A549 (cell line): ENCODE measurements at regions not wholly inside any gene's neighbourhood (a gene's known extent, or its start where the extent isn't known, plus 50 kb on each side); places are given as distances from the start of the nearest gene placed in this dataset.

Experiments used
- ATAC-seq, 2 experiments: fragments of 200-7000 bp in 1 of 2; fragments of >200 bp in 1 of 2; cut with Nextera tagmentation in 1 of 2; cut with Tn5 transposase in 1 of 2; 3 replicates each; pipeline versions ENCODE4 v1.8.0 to v1.9.1; 2018 to 2020; ENCODE audit warnings: mild to moderate bottlenecking in 1 of 2, moderate library complexity in 1 of 2
- CTCF ChIA-PET: fragments of 300-600 bp; sonication (Branson Sonifier 250); formaldehyde crosslinking; extraction: SDS; loops from one replicate; lab custom pipeline; 2021; ENCODE audit warnings: antibody characterized with exemption, inconsistent platforms; lab: Yijun Ruan, JAX
- POLR2A ChIA-PET: fragments of 350-600 bp; formaldehyde crosslinking; extraction: SDS; loops from one replicate; lab custom pipeline; 2021; ENCODE audit warnings: antibody characterized with exemption, inconsistent platforms; lab: Yijun Ruan, JAX
- DNase-seq, 2 experiments: peaks; one replicate each; pipeline versions ENCODE4 v3.0.0 to v3.0.0-alpha.2; 2011 to 2016; ENCODE audit warnings: low read depth in 1 of 2, low spot score in 1 of 2
- FAIRE-seq: peaks from 2 replicates; lab custom pipeline; 2011; peaks lifted over from hg19 to GRCh38; lab: Jason Lieb, UNC
- H3K27ac ChIP-seq, 2 experiments: fragments of >200 bp; sonication (Bioruptor Twin); formaldehyde crosslinking; 3 replicates each; pipeline ENCODE4 v1.5.1; 2016 to 2017
- H3K4me1 ChIP-seq: fragments of >200 bp; sonication (Bioruptor Twin); formaldehyde crosslinking; 3 replicates; pipeline ENCODE4 v1.6.1; 2016
- H3K4me2 ChIP-seq: fragments of >200 bp; sonication (Bioruptor Twin); formaldehyde crosslinking; 3 replicates; pipeline ENCODE4 v1.6.1; 2016
- H3K4me3 ChIP-seq: fragments of >200 bp; sonication (Bioruptor Twin); formaldehyde crosslinking; 3 replicates; pipeline ENCODE4 v1.5.1; 2016
- H3K9me3 ChIP-seq: fragments of >200 bp; sonication (Bioruptor Twin); formaldehyde crosslinking; 3 replicates; pipeline ENCODE4 v1.6.1; 2016
- CEBPB ChIP-seq, 2 experiments: fragments of >200 bp in 1 of 2; sonication (Bioruptor Twin) in 1 of 2; formaldehyde crosslinking in 1 of 2; IDR thresholded peaks; 2 replicates each; pipeline ENCODE4 v1.6.1; 2012 to 2016
- CHD2 ChIP-seq: fragments of 150-350 bp; IDR thresholded peaks from 2 replicates; pipeline ENCODE4 v1.6.1; 2014; ENCODE audit warnings: low read length; ENCODE audit not compliant: partially characterized antibody
- CHD4 ChIP-seq: fragments of 200-600 bp; sonication (generic); IDR thresholded peaks from 2 replicates; pipeline ENCODE4 v1.6.1; 2016; ENCODE audit warnings: antibody characterized with exemption, mild to moderate bottlenecking, borderline replicate concordance
- EHMT2 ChIP-seq: fragments of 200-600 bp; sonication (generic); IDR thresholded peaks from 2 replicates; pipeline ENCODE4 v1.6.1; 2016; ENCODE audit warnings: antibody characterized with exemption, low read depth, mild to moderate bottlenecking, moderate library complexity
- EP300 ChIP-seq, 2 experiments: fragments of >200 bp; sonication (Bioruptor Twin); formaldehyde crosslinking; IDR thresholded peaks; 2 replicates in 1 of 2; 3 replicates in 1 of 2; pipeline ENCODE4 v1.6.1; 2016 to 2017
- ESRRA ChIP-seq: fragments of 150-350 bp; IDR thresholded peaks from 2 replicates; pipeline ENCODE4 v1.6.1; 2014; ENCODE audit warnings: mild to moderate bottlenecking, low read length, borderline replicate concordance
- FOSL2 ChIP-seq, 2 experiments: fragments of 450-650 bp in 1 of 2; fragments of >200 bp in 1 of 2; sonication (Bioruptor Twin) in 1 of 2; formaldehyde crosslinking; IDR thresholded peaks; 2 replicates each; pipeline versions ENCODE4 v1.5.0 to v1.6.1; 2016 to 2020; ENCODE audit warnings: mild to moderate bottlenecking in 1 of 2, moderate library complexity in 1 of 2
- FOXS1 ChIP-seq: fragments of 250-450 bp; sonication (Bioruptor Pico); IDR thresholded peaks from 2 replicates; pipeline ENCODE4 v1.5.0; 2020; ENCODE audit warnings: mild to moderate bottlenecking, moderate library complexity
- GATA3 ChIP-seq: IDR thresholded peaks from 2 replicates; pipeline ENCODE4 v1.6.1; 2012; ENCODE audit warnings: borderline replicate concordance
- HEYL ChIP-seq: fragments of 250-450 bp; sonication (Bioruptor Pico); IDR thresholded peaks from 2 replicates; pipeline ENCODE4 v1.8.0; 2021; ENCODE audit warnings: mild to moderate bottlenecking, moderate library complexity
- HOXB13 ChIP-seq: fragments of 250-450 bp; sonication (Bioruptor Pico); IDR thresholded peaks from 2 replicates; pipeline ENCODE4 v1.5.0; 2020; ENCODE audit warnings: low read depth, mild to moderate bottlenecking, moderate library complexity
- JUN ChIP-seq, 2 experiments: fragments of >200 bp; sonication (Bioruptor Twin); formaldehyde crosslinking; IDR thresholded peaks; 2 replicates in 1 of 2; 3 replicates in 1 of 2; pipeline ENCODE4 v1.6.1; 2016 to 2017
- JUNB ChIP-seq: fragments of >200 bp; sonication (Bioruptor Twin); formaldehyde crosslinking; IDR thresholded peaks from 2 replicates; pipeline ENCODE4 v1.6.1; 2016
- KDM5A ChIP-seq: fragments of 200-600 bp; sonication (generic); IDR thresholded peaks from 2 replicates; pipeline ENCODE4 v1.6.1; 2016; ENCODE audit warnings: antibody characterized with exemption, mild to moderate bottlenecking
- MAFK ChIP-seq: fragments of 450-650 bp; IDR thresholded peaks from 2 replicates; pipeline ENCODE4 v1.6.1; 2014; ENCODE audit not compliant: partially characterized antibody
- MAZ ChIP-seq: fragments of 150-350 bp; IDR thresholded peaks from 2 replicates; pipeline ENCODE4 v1.6.1; 2014; ENCODE audit warnings: antibody characterized with exemption, low read depth, low read length, borderline replicate concordance
- NPAS2 ChIP-seq: fragments of 250-450 bp; sonication (Bioruptor Pico); IDR thresholded peaks from 2 replicates; pipeline ENCODE4 v1.8.0; 2022; ENCODE audit warnings: mild to moderate bottlenecking, moderate library complexity, borderline replicate concordance
- NR3C1 ChIP-seq: fragments of >200 bp; sonication (Bioruptor Twin); formaldehyde crosslinking; IDR thresholded peaks from 3 replicates; pipeline ENCODE4 v1.6.1; 2017
- RAD21 ChIP-seq, 2 experiments: fragments of >200 bp in 1 of 2; sonication (Bioruptor Twin) in 1 of 2; formaldehyde crosslinking in 1 of 2; IDR thresholded peaks in 1 of 2; conservative IDR thresholded peaks in 1 of 2; 2 replicates in 1 of 2; 3 replicates in 1 of 2; pipeline ENCODE4 v1.6.1; 2012 to 2018; ENCODE audit warnings: inconsistent platforms in 1 of 2
- RARB ChIP-seq: fragments of 250-450 bp; sonication (Bioruptor Pico); IDR thresholded peaks from 2 replicates; pipeline ENCODE4 v1.8.0; 2021; ENCODE audit warnings: mild to moderate bottlenecking, moderate library complexity
- RCOR1 ChIP-seq: fragments of 150-350 bp; IDR thresholded peaks from 2 replicates; pipeline ENCODE4 v1.6.1; 2014; ENCODE audit warnings: antibody characterized with exemption, low read length, low read depth
- SMC3 ChIP-seq: fragments of >200 bp; sonication (Bioruptor Twin); formaldehyde crosslinking; IDR thresholded peaks from 3 replicates; pipeline ENCODE4 v1.6.1; 2018; ENCODE audit warnings: inconsistent platforms
- SREBF2 ChIP-seq: fragments of 450-650 bp; IDR thresholded peaks from 2 replicates; pipeline ENCODE4 v1.6.1; 2014; ENCODE audit warnings: mild to moderate bottlenecking, moderate library complexity
- ZC3H11A ChIP-seq: fragments of 450-650 bp; IDR thresholded peaks from 2 replicates; pipeline ENCODE4 v1.6.1; 2014; ENCODE audit warnings: antibody characterized with exemption, mild to moderate bottlenecking
- ZSCAN20 ChIP-seq: fragments of 250-450 bp; sonication (Bioruptor Pico); IDR thresholded peaks from 2 replicates; pipeline ENCODE4 v1.8.0; 2022; ENCODE audit warnings: mild to moderate bottlenecking, moderate library complexity
- WGBS: methylation state at CpG from one replicate; pipeline ENCODE4 v1.1.6; 2017; ENCODE audit errors: missing lambda C conversion rate; 5-methylcytosine and 5-hydroxymethylcytosine counted together
- TF ChIP-seq, protein P1 (sequence below): fragments of 250-450 bp; sonication (Bioruptor Pico); IDR thresholded peaks from 2 replicates; pipeline ENCODE4 v1.5.0; 2021; ENCODE audit warnings: mild to moderate bottlenecking, moderate library complexity, borderline replicate concordance
- TF ChIP-seq, protein P2 (sequence below): IDR thresholded peaks from 2 replicates; pipeline ENCODE4 v1.6.1; 2012; ENCODE audit warnings: low read depth, borderline replicate concordance
- TF ChIP-seq, protein P3 (sequence below): fragments of 250-450 bp; sonication (Bioruptor Pico); IDR thresholded peaks from 2 replicates; pipeline ENCODE4 v1.5.0; 2020; ENCODE audit warnings: low read depth, mild to moderate bottlenecking, moderate library complexity
- TF ChIP-seq, protein P4 (sequence below): fragments of >200 bp; sonication (Bioruptor Twin); formaldehyde crosslinking; IDR thresholded peaks from 2 replicates; pipeline ENCODE4 v1.6.1; 2016
- TF ChIP-seq, protein P5 (sequence below): IDR thresholded peaks from 2 replicates; pipeline ENCODE4 v1.6.1; 2012

DNA sequence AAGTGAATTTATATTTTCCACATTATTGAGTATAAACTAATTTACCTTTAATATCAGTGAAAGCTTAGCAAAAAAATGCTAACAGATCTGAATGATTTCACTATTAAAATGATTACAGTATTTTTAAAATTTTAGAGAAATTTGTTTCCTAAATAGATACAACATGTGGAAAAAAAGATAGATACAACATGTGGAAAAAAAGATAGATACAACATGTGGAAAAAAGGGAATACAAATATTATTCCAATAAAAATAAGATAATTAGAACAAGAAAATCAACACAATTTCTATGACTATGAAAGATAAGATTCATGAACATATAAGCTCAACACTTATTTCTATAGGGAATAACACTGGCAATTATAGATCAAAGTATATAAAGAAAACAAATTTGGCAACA lies 865.9 kb upstream of the VRK2 start:
- Histone ChIP-seq H3K4me3 (no peak overlapping the region), H3K9me3 (no peaks in the 10 kb centered on the region), H3K4me2 (no peak overlapping the region), H3K27ac (no peak overlapping the region), H3K4me1 (peaks cover 6% of the 10 kb centered on the region; the same call in 2 of the 3 replicates)
- CTCF ChIA-PET: no interaction called here
- ATAC-seq: no peak
- POLR2A ChIA-PET: no interaction called here
- no peak for FAIRE-seq
- TF ChIP-seq RCOR1: no peak
- TF ChIP-seq MAFK: no peak
- TF ChIP-seq MAZ: no peak
- TF ChIP-seq JUNB: no peak
- TF ChIP-seq, protein P1, sequence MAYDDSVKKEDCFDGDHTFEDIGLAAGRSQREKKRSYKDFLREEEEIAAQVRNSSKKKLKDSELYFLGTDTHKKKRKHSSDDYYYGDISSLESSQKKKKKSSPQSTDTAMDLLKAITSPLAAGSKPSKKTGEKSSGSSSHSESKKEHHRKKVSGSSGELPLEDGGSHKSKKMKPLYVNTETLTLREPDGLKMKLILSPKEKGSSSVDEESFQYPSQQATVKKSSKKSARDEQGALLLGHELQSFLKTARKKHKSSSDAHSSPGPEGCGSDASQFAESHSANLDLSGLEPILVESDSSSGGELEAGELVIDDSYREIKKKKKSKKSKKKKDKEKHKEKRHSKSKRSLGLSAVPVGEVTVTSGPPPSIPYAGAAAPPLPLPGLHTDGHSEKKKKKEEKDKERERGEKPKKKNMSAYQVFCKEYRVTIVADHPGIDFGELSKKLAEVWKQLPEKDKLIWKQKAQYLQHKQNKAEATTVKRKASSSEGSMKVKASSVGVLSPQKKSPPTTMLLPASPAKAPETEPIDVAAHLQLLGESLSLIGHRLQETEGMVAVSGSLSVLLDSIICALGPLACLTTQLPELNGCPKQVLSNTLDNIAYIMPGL (CRISPR knock-in tag): no peak
- no peak for DNase-seq

DNA sequence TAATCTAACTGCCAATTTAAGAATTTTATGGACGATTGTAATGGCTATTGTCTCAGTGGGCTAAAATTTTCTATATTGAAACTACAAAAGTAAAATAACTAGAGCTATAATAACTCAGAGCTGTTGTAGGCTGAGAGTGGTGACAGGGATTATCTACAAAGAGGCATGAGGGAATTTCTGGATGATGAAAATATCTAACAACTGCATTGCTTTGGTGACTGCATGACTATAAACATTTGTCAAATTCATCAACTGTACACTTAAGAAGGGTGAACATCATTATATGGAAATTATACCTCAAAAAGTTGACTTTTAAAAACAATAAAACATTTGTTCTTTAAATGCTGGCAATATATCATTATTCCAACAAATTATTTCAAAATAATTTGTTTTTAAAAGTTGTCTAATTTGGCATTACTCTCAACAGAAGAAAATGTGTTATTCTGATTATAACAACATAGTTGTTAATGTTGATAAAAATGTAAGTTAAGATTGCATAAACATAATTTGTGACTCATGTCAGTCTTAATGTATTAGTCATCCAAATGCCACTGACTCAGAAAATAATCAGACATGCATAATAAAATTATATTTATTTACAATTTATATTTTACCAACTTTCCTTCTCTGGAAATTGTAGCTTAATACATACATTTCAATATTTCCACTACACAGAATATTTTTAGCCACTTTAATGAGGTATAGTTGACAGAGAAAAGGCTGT lies 865.1 kb upstream of the VRK2 start:
- Histone ChIP-seq H3K4me3 (no peak overlapping the region), H3K4me2 (no peak overlapping the region), H3K9me3 (no peaks in the 10 kb centered on the region), H3K27ac (no peak overlapping the region), H3K4me1 (peaks cover 6% of the 10 kb centered on the region; the same call in 2 of the 3 replicates)
- FAIRE-seq (peak; percentile 36), ATAC-seq (no peak), DNase-seq (no peak)
- ChIA-PET POLR2A (no interaction called here), CTCF (no interaction called here)
- 4% methylated on average over 1 of the region's 1 CpG for WGBS
- TF ChIP-seq JUN (IDR thresholded peaks at IDR 0.05) (no peak), MAZ (no peak), HOXB13 (no peak), CEBPB (IDR thresholded peaks at IDR 0.05) (peak in 1 of 2 experiments; percentile 40; a peak in 1 of 4 replicates), NR3C1 (no peak), KDM5A (no peak), ESRRA (no peak), RARB (no peak), ZC3H11A (no peak), EP300 (IDR thresholded peaks at IDR 0.05) (no peak), NPAS2 (CRISPR knock-in tag) (no peak), FOSL2 (IDR thresholded peaks at IDR 0.05) (no peak), FOSL2 (CRISPR knock-in tag; IDR thresholded peaks at IDR 0.05) (peak; percentile 78), SMC3 (no peak)

DNA sequence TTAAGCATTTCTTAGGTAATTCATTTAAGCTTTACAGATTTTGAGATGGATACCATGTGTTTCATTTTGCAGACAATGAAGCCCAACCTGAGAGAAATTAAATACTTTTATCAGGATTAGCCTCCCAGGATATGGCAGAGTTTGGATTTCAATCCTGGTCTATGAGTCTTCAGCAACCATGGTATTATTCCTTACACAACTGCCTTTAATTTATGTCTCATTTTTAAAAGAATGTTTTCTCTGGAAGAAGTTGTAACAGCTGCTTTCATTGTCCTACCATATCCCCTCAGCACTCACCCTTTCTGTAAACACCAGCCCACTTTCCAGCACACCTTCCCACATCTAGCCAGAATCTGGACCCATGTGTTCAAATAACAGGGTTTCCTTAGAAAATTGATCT lies 863.7 kb upstream of the VRK2 start:
- ChIA-PET CTCF (no interaction called here), POLR2A (no interaction called here)
- no peak overlapping the region for H3K4me3 ChIP-seq
- FAIRE-seq: no peak
- no peaks in the 10 kb centered on the region for H3K9me3 ChIP-seq
- no peak for DNase-seq
- H3K27ac ChIP-seq: no peak overlapping the region
- H3K4me2 ChIP-seq: no peak overlapping the region
- peaks cover 6% of the 10 kb centered on the region; the same call in 2 of the 3 replicates for H3K4me1 ChIP-seq
- ATAC-seq: no peak
- TF ChIP-seq CHD4: no peak
- TF ChIP-seq, protein P2, sequence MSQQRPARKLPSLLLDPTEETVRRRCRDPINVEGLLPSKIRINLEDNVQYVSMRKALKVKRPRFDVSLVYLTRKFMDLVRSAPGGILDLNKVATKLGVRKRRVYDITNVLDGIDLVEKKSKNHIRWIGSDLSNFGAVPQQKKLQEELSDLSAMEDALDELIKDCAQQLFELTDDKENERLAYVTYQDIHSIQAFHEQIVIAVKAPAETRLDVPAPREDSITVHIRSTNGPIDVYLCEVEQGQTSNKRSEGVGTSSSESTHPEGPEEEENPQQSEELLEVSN: no peak
- no peak for TF ChIP-seq EHMT2
- TF ChIP-seq FOXS1 (CRISPR knock-in tag): no peak
- TF ChIP-seq GATA3: no peak
- TF ChIP-seq HOXB13: no peak
- TF ChIP-seq MAZ: no peak
- TF ChIP-seq, protein P1 (CRISPR knock-in tag): no peak
- TF ChIP-seq, protein P3, sequence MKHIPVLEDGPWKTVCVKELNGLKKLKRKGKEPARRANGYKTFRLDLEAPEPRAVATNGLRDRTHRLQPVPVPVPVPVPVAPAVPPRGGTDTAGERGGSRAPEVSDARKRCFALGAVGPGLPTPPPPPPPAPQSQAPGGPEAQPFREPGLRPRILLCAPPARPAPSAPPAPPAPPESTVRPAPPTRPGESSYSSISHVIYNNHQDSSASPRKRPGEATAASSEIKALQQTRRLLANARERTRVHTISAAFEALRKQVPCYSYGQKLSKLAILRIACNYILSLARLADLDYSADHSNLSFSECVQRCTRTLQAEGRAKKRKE (CRISPR knock-in tag): no peak
- TF ChIP-seq, protein P4, sequence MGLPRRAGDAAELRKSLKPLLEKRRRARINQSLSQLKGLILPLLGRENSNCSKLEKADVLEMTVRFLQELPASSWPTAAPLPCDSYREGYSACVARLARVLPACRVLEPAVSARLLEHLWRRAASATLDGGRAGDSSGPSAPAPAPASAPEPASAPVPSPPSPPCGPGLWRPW: no peak
- TF ChIP-seq, protein P5, sequence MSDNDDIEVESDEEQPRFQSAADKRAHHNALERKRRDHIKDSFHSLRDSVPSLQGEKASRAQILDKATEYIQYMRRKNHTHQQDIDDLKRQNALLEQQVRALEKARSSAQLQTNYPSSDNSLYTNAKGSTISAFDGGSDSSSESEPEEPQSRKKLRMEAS: no peak
- no peak for TF ChIP-seq RAD21 (conservative IDR thresholded peaks at IDR 0.05 in 1 of 2, IDR thresholded peaks at IDR 0.05 in 1 of 2)
- no peak for TF ChIP-seq HEYL
- TF ChIP-seq SREBF2: no peak
- no peak for TF ChIP-seq ZSCAN20 (CRISPR knock-in tag)
- no peak for TF ChIP-seq CHD2
